Ishikawa (cell line): ENCODE measurements at regions not wholly inside any gene's neighbourhood (a gene's known extent, or its start where the extent isn't known, plus 50 kb on each side); places are given as distances from the start of the nearest gene placed in this dataset.

Experiments used
- CEBPB ChIP-seq: IDR thresholded peaks from 2 replicates; pipeline ENCODE4 v1.6.1; 2012
- CREB1 ChIP-seq: IDR thresholded peaks from 2 replicates; pipeline ENCODE4 v1.6.1; 2012; ENCODE audit warnings: low read depth
- EGR1 ChIP-seq: IDR thresholded peaks from 2 replicates; pipeline ENCODE4 v1.6.1; 2012
- EP300 ChIP-seq: IDR thresholded peaks from 2 replicates; pipeline ENCODE4 v1.6.1; 2012; ENCODE audit warnings: borderline replicate concordance
- FOXM1 ChIP-seq: IDR thresholded peaks from 2 replicates; pipeline ENCODE4 v1.6.1; 2012; ENCODE audit warnings: low read depth, borderline replicate concordance
- MAX ChIP-seq: IDR thresholded peaks from 2 replicates; pipeline ENCODE4 v1.6.1; 2012
- NFIC ChIP-seq: IDR thresholded peaks from 2 replicates; pipeline ENCODE4 v1.6.1; 2012
- RAD21 ChIP-seq: IDR thresholded peaks from 2 replicates; pipeline ENCODE4 v1.6.1; 2012; ENCODE audit warnings: low read depth
- REST ChIP-seq: IDR thresholded peaks from 2 replicates; pipeline ENCODE4 v1.6.1; 2012; ENCODE audit warnings: low read depth, mild to moderate bottlenecking
- TAF1 ChIP-seq: IDR thresholded peaks from 2 replicates; pipeline ENCODE4 v1.6.1; 2012; ENCODE audit warnings: low read depth, mild to moderate bottlenecking
- TCF12 ChIP-seq: IDR thresholded peaks from 2 replicates; pipeline ENCODE4 v1.6.1; 2012; ENCODE audit warnings: low read depth
- TEAD4 ChIP-seq: IDR thresholded peaks from 2 replicates; pipeline ENCODE4 v1.6.1; 2012
- USF1 ChIP-seq: IDR thresholded peaks from 2 replicates; pipeline ENCODE4 v1.6.1; 2012
- YY1 ChIP-seq: IDR thresholded peaks from 2 replicates; pipeline ENCODE4 v1.6.1; 2012; ENCODE audit warnings: low read depth
- ZBTB7A ChIP-seq: IDR thresholded peaks from 2 replicates; pipeline ENCODE4 v1.6.1; 2012; ENCODE audit warnings: low read depth

GRCh38 chr14:53412819-53413675, 259.9 kb upstream of the DDHD1 start:
- peak; percentile 21; the same call in 1 of the 2 replicates for TF ChIP-seq RAD21
- no peak for TF ChIP-seq MAX
- TF ChIP-seq EGR1: no peak

- TF ChIP-seq CEBPB: no peak
- no peak for TF ChIP-seq EP300
- TF ChIP-seq ZBTB7A: no peak
Measured at GRCh38 chr14:53411125-53411524, 258.0 kb upstream of the DDHD1 start.

- no peak for TF ChIP-seq CREB1
- TF ChIP-seq EP300: no peak
- no peak for TF ChIP-seq TAF1
- TF ChIP-seq FOXM1: no peak
Measured at GRCh38 chr14:53409969-53410368, 256.8 kb upstream of the DDHD1 start.

- no peak for TF ChIP-seq MAX
- no peak for TF ChIP-seq CEBPB
- no peak for TF ChIP-seq USF1
- TF ChIP-seq EP300: no peak
- no peak for TF ChIP-seq NFIC
- no peak for TF ChIP-seq TEAD4
- no peak for TF ChIP-seq YY1
- TF ChIP-seq FOXM1: no peak
- no peak for TF ChIP-seq TCF12
- no peak for TF ChIP-seq EGR1
- no peak for TF ChIP-seq ZBTB7A
- no peak for TF ChIP-seq CREB1
- TF ChIP-seq TAF1: no peak
- TF ChIP-seq REST: no peak
- TF ChIP-seq RAD21: no peak
Measured at GRCh38 chr14:53409289-53409688, 256.2 kb upstream of the DDHD1 start.

- no peak for TF ChIP-seq TEAD4
Measured at GRCh38 chr14:53408175-53408879, 255.2 kb upstream of the DDHD1 start.

- TF ChIP-seq ZBTB7A: no peak
- TF ChIP-seq FOXM1: no peak
- TF ChIP-seq TEAD4: no peak
- TF ChIP-seq TCF12: no peak
- no peak for TF ChIP-seq TAF1
- TF ChIP-seq MAX: no peak
- TF ChIP-seq EGR1: no peak
- TF ChIP-seq EP300: no peak
- no peak for TF ChIP-seq YY1
- TF ChIP-seq NFIC: no peak
- no peak for TF ChIP-seq CEBPB
Measured at GRCh38 chr14:53406519-53406918, 253.4 kb upstream of the DDHD1 start.

- TF ChIP-seq TCF12 (no peak), MAX (no peak), REST (no peak), USF1 (no peak)
Measured at GRCh38 chr14:53401646-53402045, 248.5 kb upstream of the DDHD1 start.
